Left lung (tissue), 4 donors: ENCODE measurements at regions not wholly inside any gene's neighbourhood (a gene's known extent, or its start where the extent isn't known, plus 50 kb on each side); places are given as distances from the start of the nearest gene placed in this dataset.
"Not testable (repeated sequence)": the region's sequence is repeated elsewhere in the genome, so short reads cannot be mapped to it uniquely, and the experiment has no call there.

Source experiments
- ATAC-seq: fragments of 200-7000 bp; cut with Tn5 transposase; one replicate; pipeline ENCODE4 v1.9.1; 2020; ENCODE audit warnings: moderate library complexity
- DNase-seq, 4 donors: peaks; one replicate each; pipeline ENCODE4 v3.0.0-alpha.2; 2013 to 2020
- H3K27ac ChIP-seq, 2 donors: fragments of 200-600 bp; sonication (generic) in 1 of 2; one replicate each; pipeline versions ENCODE4 v1.5.0 to v1.8.0; 2020 to 2021
- H3K27me3 ChIP-seq, 2 donors: fragments of 200-600 bp; sonication (generic) in 1 of 2; one replicate each; pipeline versions ENCODE4 v1.5.0 to v1.8.0; 2020 to 2021
- H3K36me3 ChIP-seq, 2 donors: fragments of 200-600 bp; sonication (generic) in 1 of 2; one replicate each; pipeline versions ENCODE4 v1.5.0 to v1.8.0; 2020 to 2021
- H3K4me1 ChIP-seq, 2 donors: fragments of 200-600 bp; one replicate each; pipeline ENCODE4 v1.8.0; 2021
- H3K4me3 ChIP-seq, 2 donors: fragments of 200-600 bp; sonication (generic) in 1 of 2; one replicate each; pipeline versions ENCODE4 v1.5.0 to v1.8.0; 2020 to 2021; ENCODE audit warnings: mild to moderate bottlenecking in 1 of 2
- H3K9me3 ChIP-seq, 2 donors: fragments of 200-600 bp; sonication (generic) in 1 of 2; one replicate each; pipeline versions ENCODE4 v1.5.0 to v1.8.0; 2020 to 2021
- CTCF ChIP-seq, 2 donors: fragments of 200-600 bp; sonication (generic) in 1 of 2; IDR thresholded peaks; one replicate each; pipeline versions ENCODE4 v1.5.0 to v1.8.0; 2021; ENCODE audit warnings: antibody characterized with exemption in 2 of 2
- intact Hi-C, 2 donors: fragments of 100-400 bp; cut with DNase I; formaldehyde crosslinking; loops; one replicate each; pipeline versions ENCODE4 v1.11.2 to v1.14.2; 2022
- donor health status: DM: no; HTN: yes; CAD: no.
- donor health status: DM: no; HTN: no; CAD: no.

- H3K27ac ChIP-seq, result no peak overlapping the region
- H3K4me1 ChIP-seq, result no peaks in the 10 kb centered on the region
- H3K4me3 ChIP-seq, result no peak overlapping the region
- ATAC-seq, result no peak
- H3K36me3 ChIP-seq, result no peaks in the 10 kb centered on the region
- TF ChIP-seq CTCF (IDR thresholded peaks at IDR 0.05), result no peak
- H3K27me3 ChIP-seq, result no peaks in the 10 kb centered on the region
- no peak for DNase-seq
- peaks cover 0 to 14% of the 10 kb centered on the region in 2 donors for H3K9me3 ChIP-seq
- intact Hi-C loops, result no loop called here
Observed at GRCh38 chr11:11202885-11203284, 150.2 kb downstream of the CSNK2A3 start.

GRCh38 chr11:11201302-11201701 lies 151.7 kb downstream of the CSNK2A3 start:
- H3K27ac ChIP-seq, H3K36me3 ChIP-seq, H3K4me1 ChIP-seq, H3K27me3 ChIP-seq, H3K4me3 ChIP-seq, intact Hi-C loops, ATAC-seq, DNase-seq: not testable (repeated sequence)
- H3K9me3 ChIP-seq, result peaks cover 0 to 14% of the 10 kb centered on the region in 2 donors

GRCh38 chr11:11192541-11192940 lies 160.5 kb downstream of the CSNK2A3 start:
- Histone ChIP-seq H3K4me3 (no peak overlapping the region), H3K4me1 (no peaks in the 10 kb centered on the region), H3K27me3 (no peaks in the 10 kb centered on the region), H3K36me3 (no peaks in the 10 kb centered on the region), H3K9me3 (peaks cover 0 to 10% of the 10 kb centered on the region in 2 donors), H3K27ac (no peak overlapping the region)
- TF ChIP-seq CTCF (IDR thresholded peaks at IDR 0.05), result no peak
- ATAC-seq, result no peak
- no peak for DNase-seq
- intact Hi-C loops, result no loop called here

GRCh38 chr11:11189506-11189905 lies 163.5 kb downstream of the CSNK2A3 start:
- Histone ChIP-seq H3K4me3 (no peak overlapping the region), H3K27ac (no peak overlapping the region), H3K9me3 (peaks cover 0 to 10% of the 10 kb centered on the region in 2 donors), H3K4me1 (no peaks in the 10 kb centered on the region), H3K36me3 (no peaks in the 10 kb centered on the region), H3K27me3 (no peaks in the 10 kb centered on the region)
- DNase-seq, result no peak
- intact Hi-C loops, result no loop called here
- no peak for TF ChIP-seq CTCF (IDR thresholded peaks at IDR 0.05)
- no peak for ATAC-seq

- Histone ChIP-seq H3K27ac (no peak overlapping the region), H3K9me3 (peaks cover 0 to 7% of the 10 kb centered on the region in 2 donors), H3K27me3 (no peaks in the 10 kb centered on the region), H3K4me3 (no peak overlapping the region), H3K36me3 (no peaks in the 10 kb centered on the region), H3K4me1 (no peaks in the 10 kb centered on the region)
- no peak for TF ChIP-seq CTCF (IDR thresholded peaks at IDR 0.05)
- ATAC-seq, result no peak
- DNase-seq, result no peak
- intact Hi-C loops, result no loop called here
Observed at GRCh38 chr11:11186249-11186648, 166.8 kb downstream of the CSNK2A3 start.

GRCh38 chr11:11182261-11182660 lies 170.8 kb downstream of the CSNK2A3 start:
- H3K27me3 ChIP-seq, result no peaks in the 10 kb centered on the region
- no peaks in the 10 kb centered on the region for H3K4me1 ChIP-seq
- no peak for TF ChIP-seq CTCF (IDR thresholded peaks at IDR 0.05)
- H3K27ac ChIP-seq, result no peak overlapping the region
- intact Hi-C loops, result no loop called here
- H3K36me3 ChIP-seq, result no peaks in the 10 kb centered on the region
- no peak for DNase-seq
- no peak overlapping the region for H3K4me3 ChIP-seq
- no peak for ATAC-seq
- no peaks in the 10 kb centered on the region for H3K9me3 ChIP-seq
